K562 (cell line): ENCODE measurements at regions not wholly inside any gene's neighbourhood (a gene's known extent, or its start where the extent isn't known, plus 50 kb on each side); places are given as distances from the start of the nearest gene placed in this dataset.

Source experiments
- ATAC-seq: fragments of 200-7000 bp; cut with Tn5 transposase; 3 replicates; pipeline ENCODE4 v1.9.1; 2020; ENCODE audit warnings: moderate library complexity
- BruUV-seq: library from RNA; stranded (reverse); fragments of 400-500 nt; replicated peaks from 2 replicates; lab custom pipeline; 2021; lab: Mats Ljungman, UMichigan
- CTCF ChIA-PET: fragments of 300-600 bp; formaldehyde crosslinking; extraction: SDS; loops from one replicate; lab custom pipeline; 2021; ENCODE audit warnings: low intra/inter-chr PET ratio; lab: Yijun Ruan, JAX
- POLR2A ChIA-PET: fragments of 300-600, 350-650 bp; sonication (Branson Sonifier 250); formaldehyde crosslinking; extraction: SDS; loops from one replicate; lab custom pipeline; 2021; ENCODE audit warnings: antibody characterized with exemption, inconsistent platforms; lab: Yijun Ruan, JAX
- DNase-seq, 4 experiments: peaks; one replicate each; pipeline versions ENCODE4 v3.0.0 to v3.0.0-alpha.2; 2011 to 2018; ENCODE audit warnings: low spot score in 3 of 4, mixed read lengths in 3 of 4; ENCODE audit errors: extremely low read depth in 1 of 4
- FAIRE-seq: peaks from 2 replicates; lab custom pipeline; 2011; peaks lifted over from hg19 to GRCh38; lab: Jason Lieb, UNC
- H2AFZ ChIP-seq: 2 replicates; pipeline ENCODE4 v1.6.0; 2011; ENCODE audit warnings: low read depth, low read length, control low read depth, inconsistent platforms
- H3K27ac ChIP-seq: fragments of 200-600 bp; 3 replicates; pipeline ENCODE4 v1.8.0; 2011; ENCODE audit warnings: low read depth, mild to moderate bottlenecking, control low read depth, inconsistent platforms, low read length, moderate library complexity, mixed read lengths; ENCODE audit errors: extremely low read depth
- H3K27me3 ChIP-seq, 2 experiments: fragments of 300-600 bp in 1 of 2; 2 replicates in 1 of 2; 3 replicates in 1 of 2; pipeline versions ENCODE4 v1.6.0 to v1.8.0; 2011; ENCODE audit warnings: inconsistent platforms in 2 of 2, low read length in 2 of 2, mild to moderate bottlenecking in 1 of 2, mixed read lengths in 1 of 2, moderate library complexity in 1 of 2; ENCODE audit not compliant: control insufficient read depth in 2 of 2, insufficient read depth in 2 of 2
- H3K36me3 ChIP-seq: fragments of 300-600 bp; 3 replicates; pipeline ENCODE4 v1.8.0; 2011; ENCODE audit warnings: mild to moderate bottlenecking, low read length, inconsistent platforms; ENCODE audit not compliant: control insufficient read depth, insufficient read depth
- H3K4me1 ChIP-seq, 2 experiments: fragments of 200-600 bp in 1 of 2; replicated peaks in 1 of 2; 2 replicates in 1 of 2; 3 replicates in 1 of 2; pipeline versions ENCODE4 v1.5.1 to v1.8.0; 2011; ENCODE audit warnings: inconsistent platforms in 2 of 2, low read length in 2 of 2, mild to moderate bottlenecking in 1 of 2, mixed read lengths in 1 of 2, moderate library complexity in 1 of 2; ENCODE audit not compliant: control insufficient read depth in 2 of 2, insufficient read depth in 2 of 2
- H3K4me2 ChIP-seq: 2 replicates; pipeline ENCODE4 v1.6.1; 2011; ENCODE audit warnings: low read length, control low read depth, inconsistent platforms, mixed read lengths; ENCODE audit not compliant: insufficient read depth
- H3K4me3 ChIP-seq: fragments of 200-600 bp; sonication (generic), shearing (Covaris generic); 2 replicates; pipeline ENCODE4 v1.5.1; 2016; ENCODE audit warnings: control low read depth, inconsistent platforms
- H3K79me2 ChIP-seq: fragments of 200-600 bp; 3 replicates; pipeline ENCODE4 v1.8.0; 2011; ENCODE audit warnings: low read length, inconsistent platforms; ENCODE audit not compliant: control insufficient read depth, insufficient read depth
- H3K9ac ChIP-seq, 2 experiments: 2 replicates each; pipeline versions ENCODE4 v1.6.0 to v1.6.1; 2011; ENCODE audit warnings: low read depth in 2 of 2, low read length in 2 of 2, control low read depth in 1 of 2, inconsistent platforms in 1 of 2, mild to moderate bottlenecking in 1 of 2, mixed read lengths in 1 of 2; ENCODE audit not compliant: insufficient read depth in 1 of 2
- H3K9me1 ChIP-seq: one replicate; pipeline ENCODE4 v1.6.0; 2011; ENCODE audit warnings: inconsistent platforms, mild to moderate bottlenecking, low read length, moderate library complexity; ENCODE audit not compliant: control insufficient read depth, insufficient read depth
- H3K9me3 ChIP-seq: replicated peaks from 2 replicates; pipeline ENCODE4 v1.5.1; 2011; ENCODE audit warnings: low read depth, low read length, inconsistent platforms; ENCODE audit not compliant: control insufficient read depth, insufficient read depth
- H4K20me1 ChIP-seq: replicated peaks from 2 replicates; pipeline ENCODE4 v1.6.1; 2011; ENCODE audit warnings: low read length, inconsistent platforms, mixed read lengths; ENCODE audit not compliant: control insufficient read depth, insufficient read depth
- BCL6 ChIP-seq: fragments of 250-450 bp; sonication (Bioruptor Pico); IDR thresholded peaks from 2 replicates; pipeline ENCODE4 v1.4.0; 2020
- C11orf30 ChIP-seq: fragments of 450-650 bp; IDR thresholded peaks from 2 replicates; pipeline ENCODE4 v1.6.1; 2016; ENCODE audit warnings: low read depth, mild to moderate bottlenecking
- DDX20 ChIP-seq: fragments of 450-650 bp; IDR thresholded peaks from 2 replicates; pipeline ENCODE4 v1.6.1; 2016; ENCODE audit warnings: missing genetic modification characterization, low read depth, mild to moderate bottlenecking, missing compliant biosample characterization, moderate library complexity
- ELK3 ChIP-seq: fragments of 450-650 bp; formaldehyde crosslinking; IDR thresholded peaks from 2 replicates; pipeline ENCODE4 v1.4.0; 2020; ENCODE audit warnings: mild to moderate bottlenecking
- FOXJ2 ChIP-seq: fragments of 200-800 bp; sonication (Bioruptor generic); IDR thresholded peaks from 2 replicates; pipeline ENCODE4 v1.6.1; 2016; ENCODE audit warnings: missing genetic modification characterization, missing compliant biosample characterization
- FOXK2 ChIP-seq, 2 experiments: fragments of 450-650 bp; IDR thresholded peaks in 1 of 2; conservative IDR thresholded peaks in 1 of 2; 2 replicates each; pipeline ENCODE4 v1.6.1; 2016; ENCODE audit warnings: low read depth in 2 of 2, mild to moderate bottlenecking in 1 of 2
- KAT7 ChIP-seq: sonication (generic); formaldehyde crosslinking; IDR thresholded peaks from 2 replicates; pipeline ENCODE4 v1.8.0; 2022; ENCODE audit warnings: missing genetic modification reagents, mild to moderate bottlenecking, borderline replicate concordance
- SMARCB1 ChIP-seq: IDR thresholded peaks from 2 replicates; pipeline ENCODE4 v1.6.1; 2011; ENCODE audit warnings: improper control_type of control experiment, low read depth; ENCODE audit not compliant: insufficient read length
- ZKSCAN8 ChIP-seq: fragments of 200-800 bp; sonication (Bioruptor generic); IDR thresholded peaks from 2 replicates; pipeline ENCODE4 v1.6.1; 2016; ENCODE audit warnings: missing genetic modification characterization, missing compliant biosample characterization
- ZNF311 ChIP-seq: fragments of 250-450 bp; sonication (Bioruptor Pico); IDR thresholded peaks from 2 replicates; pipeline ENCODE4 v1.4.0; 2020; ENCODE audit warnings: mild to moderate bottlenecking, moderate library complexity
- ZNF512 ChIP-seq: IDR thresholded peaks from 2 replicates; pipeline ENCODE4 v1.6.1; 2016; ENCODE audit warnings: missing genetic modification characterization, missing compliant biosample characterization
- ZNF639 ChIP-seq, 2 experiments: fragments of 200-800 bp in 1 of 2; sonication (Bioruptor generic) in 1 of 2; sonication (generic) in 1 of 2; formaldehyde crosslinking in 1 of 2; IDR thresholded peaks in 1 of 2; conservative IDR thresholded peaks in 1 of 2; 2 replicates each; pipeline versions ENCODE4 v1.5.0 to v1.6.1; 2016 to 2020; ENCODE audit warnings: missing compliant biosample characterization in 1 of 2, missing genetic modification characterization in 1 of 2, missing genetic modification reagents in 1 of 2
- ZNF644 ChIP-seq: fragments of 200-800 bp; sonication (Bioruptor generic); IDR thresholded peaks from 2 replicates; pipeline ENCODE4 v1.6.1; 2016; ENCODE audit warnings: low read depth, missing genetic modification characterization, missing compliant biosample characterization
- ZNF655 ChIP-seq: fragments of 250-450 bp; sonication (Bioruptor Pico); IDR thresholded peaks from 2 replicates; pipeline ENCODE4 v1.5.0; 2021
- ZNF766 ChIP-seq: fragments of 200-800 bp; sonication (Bioruptor generic); conservative IDR thresholded peaks from 2 replicates; pipeline ENCODE4 v1.6.1; 2016; ENCODE audit warnings: missing genetic modification characterization, missing compliant biosample characterization
- WGBS: fragments of 100-300 bp; shearing (Covaris generic); methylation state at CpG from one replicate; pipeline ENCODE4 v1.1.6; 2016; ENCODE audit warnings: low coverage, mixed read lengths; ENCODE audit not compliant: insufficient coverage; ENCODE audit errors: missing lambda C conversion rate; 5-methylcytosine and 5-hydroxymethylcytosine counted together
- in situ Hi-C: fragments of 300-500 bp; cut with MboI; formaldehyde crosslinking; loops from 4 replicates; pipeline ENCODE4 v1.15.0; 2018; ENCODE audit warnings: inconsistent platforms, mixed read lengths
- intact Hi-C: fragments of 100-400 bp; cut with micrococcal nuclease; formaldehyde crosslinking; loops from 2 replicates; pipeline ENCODE4 v1.14.2; 2022

- Histone ChIP-seq H3K27me3 (no peaks in the 10 kb centered on the region), H2AFZ (peak overlapping the region; percentile 85)
- FAIRE-seq, result no peak
- TF ChIP-seq ZNF655 (CRISPR knock-in tag) (no peak), ZNF644 (tag) (no peak), DDX20 (tag) (no peak), C11orf30 (no peak), BCL6 (CRISPR knock-in tag) (no peak), FOXK2 (conservative IDR thresholded peaks at IDR 0.05 in 1 of 2, IDR thresholded peaks at IDR 0.05 in 1 of 2; ENCODE audit: low read depth in 2 of 2) (0 out of 4 replicates have a peak, but pooled peaks of 1 of the 2 experiments have one; percentile 8), ZNF512 (tag) (peak; percentile 90), ZNF766 (CRISPR knock-in tag) (no peak; the same call in 1 of the 2 replicates), ZNF311 (0 out of 2 replicates have a peak, but pooled peaks have one; percentile 6), SMARCB1 (no peak), FOXJ2 (tag) (no peak), KAT7 (CRISPR knock-in tag) (no peak), ZKSCAN8 (CRISPR knock-in tag) (no peak), ELK3 (no peak), ZNF639 (CRISPR knock-in tag; conservative IDR thresholded peaks at IDR 0.05 in 1 of 2, IDR thresholded peaks at IDR 0.05 in 1 of 2) (peak in 1 of 2 experiments; percentile 16; a peak in 1 of 4 replicates)
Observed at GRCh38 chr6:26305641-26305969, 59.4 kb upstream of the BTN3A2 start.

More at GRCh38 chr6:26305641-26305969, 59.4 kb upstream of the BTN3A2 start:
- H3K36me3 ChIP-seq, result no peaks in the 10 kb centered on the region
- no TSS peak for BruUV-seq
- peak overlapping the region; percentile 87 for H3K27ac ChIP-seq
- no peaks in the 10 kb centered on the region for H3K9me3 ChIP-seq
- H3K9ac ChIP-seq, result peak overlapping the region in 1 of 2 experiments; percentile 77; a peak in 2 of 4 replicates
- no peaks in the 10 kb centered on the region for H3K9me1 ChIP-seq
- peak in 2 of 4 experiments; percentile 20 to 24 for DNase-seq
- 28% methylated on average over 3 of the region's 3 CpGs for WGBS
- intact Hi-C loops (no loop called here), in situ Hi-C loops (no loop called here)
- POLR2A ChIA-PET, result interaction anchor here (0.5 to 3.8 kb wide), 11 partner anchors 8 to 182 kb away, joined by 3 to 64 read pairs (median 4); a partner anchor contains a TSS
- H4K20me1 ChIP-seq, result no peaks in the 10 kb centered on the region
- peaks cover 12 to 58% of the 10 kb centered on the region in 2 experiments for H3K4me1 ChIP-seq
- H3K4me2 ChIP-seq, result peak overlapping the region; percentile 91
- H3K4me3 ChIP-seq, result peak overlapping the region; percentile 14
- ATAC-seq, result no peak
- CTCF ChIA-PET, result no interaction called here
- no peaks in the 10 kb centered on the region for H3K79me2 ChIP-seq
